GM21529 (cell line): ENCODE measurements at regions not wholly inside any gene's neighbourhood (a gene's known extent, or its start where the extent isn't known, plus 50 kb on each side); places are given as distances from the start of the nearest gene placed in this dataset.
A peak's percentile ranks its signal among the peaks of the same experiment; 100 is the strongest.

Experiments
- ATAC-seq: cut with Tn5 transposase; IDR thresholded peaks from one replicate; pipeline ENCODE4 v1.9.1; 2021; ENCODE audit not compliant: unreplicated experiment

- ATAC-seq, result no peak
Measured at GRCh38 chr7:41147606-41148485, 555.0 kb downstream of the INHBA start.

GRCh38 chr7:41146429-41146828 lies 556.5 kb downstream of the INHBA start:
- no peak for ATAC-seq

GRCh38 chr7:41145656-41146055 lies 557.2 kb downstream of the INHBA start:
- ATAC-seq, result no peak

- no peak for ATAC-seq
Measured at GRCh38 chr7:41142904-41143473, 559.9 kb downstream of the INHBA start.

GRCh38 chr7:41139789-41140188 lies 563.1 kb downstream of the INHBA start:
- ATAC-seq, result no peak

- no peak for ATAC-seq
Measured at GRCh38 chr7:41136551-41136950, 566.3 kb downstream of the INHBA start.

- no peak for ATAC-seq
Measured at GRCh38 chr7:41135511-41135910, 567.4 kb downstream of the INHBA start.

GRCh38 chr7:41134300-41135255 lies 568.3 kb downstream of the INHBA start:
- ATAC-seq, result peak; percentile 90

- ATAC-seq, result no peak
Measured at GRCh38 chr7:41133690-41134299, 569.1 kb downstream of the INHBA start.

GRCh38 chr7:41131956-41132355 lies 570.9 kb downstream of the INHBA start:
- ATAC-seq, result no peak

GRCh38 chr7:41130561-41131236 lies 572.2 kb downstream of the INHBA start:
- no peak for ATAC-seq

GRCh38 chr7:41130086-41130485 lies 572.8 kb downstream of the INHBA start:
- ATAC-seq, result no peak

GRCh38 chr7:41125343-41125742 lies 577.5 kb downstream of the INHBA start:
- ATAC-seq, result no peak

GRCh38 chr7:41122256-41122987 lies 580.5 kb downstream of the INHBA start:
- no peak for ATAC-seq

- ATAC-seq, result no peak
Measured at GRCh38 chr7:41121228-41121627, 581.7 kb downstream of the INHBA start.

GRCh38 chr7:41118486-41118885 lies 584.4 kb downstream of the INHBA start:
- no peak for ATAC-seq

GRCh38 chr7:41117431-41117830 lies 585.5 kb downstream of the INHBA start:
- no peak for ATAC-seq

GRCh38 chr7:41116817-41117216 lies 586.1 kb downstream of the INHBA start:
- no peak for ATAC-seq

- ATAC-seq, result no peak
Measured at GRCh38 chr7:41116337-41116736, 586.6 kb downstream of the INHBA start.

- no peak for ATAC-seq
Measured at GRCh38 chr7:41114691-41115090, 588.2 kb downstream of the INHBA start.
